MV-4-11 (cell line): ENCODE measurements at regions not wholly inside any gene's neighbourhood (a gene's known extent, or its start where the extent isn't known, plus 50 kb on each side); places are given as distances from the start of the nearest gene placed in this dataset.
A peak's percentile ranks its signal among the peaks of the same experiment; 100 is the strongest.

ENCODE experiments used
- DNase-seq: peaks from one replicate; lab custom pipeline; 2025; lab: John Stamatoyannopoulos, UW

GRCh38 chr17:77572065-77572601 lies 386.4 kb upstream of the TNRC6C start:
- DNase-seq, result no peak

- DNase-seq, result no peak
These were observed 385.7 kb upstream of the TNRC6C start for GRCh38 chr17:77572851-77573250.

- DNase-seq, result no peak
These were observed 381.0 kb upstream of the TNRC6C start for GRCh38 chr17:77577491-77577890.

- no peak for DNase-seq
These were observed 379.4 kb upstream of the TNRC6C start for GRCh38 chr17:77579131-77579530.

GRCh38 chr17:77579682-77580081 lies 378.8 kb upstream of the TNRC6C start:
- DNase-seq, result peak; percentile 94

- DNase-seq, result no peak
These were observed 377.8 kb upstream of the TNRC6C start for GRCh38 chr17:77580531-77581270.

GRCh38 chr17:77581480-77581879 lies 377.0 kb upstream of the TNRC6C start:
- DNase-seq, result peak; percentile 8

- DNase-seq, result no peak
These were observed 373.2 kb upstream of the TNRC6C start for GRCh38 chr17:77585142-77585860.

- no peak for DNase-seq
These were observed 367.4 kb upstream of the TNRC6C start for GRCh38 chr17:77590951-77591735.

GRCh38 chr17:77592106-77592865 lies 366.2 kb upstream of the TNRC6C start:
- no peak for DNase-seq

GRCh38 chr17:77593081-77593480 lies 365.4 kb upstream of the TNRC6C start:
- no peak for DNase-seq

GRCh38 chr17:77594416-77595209 lies 363.9 kb upstream of the TNRC6C start:
- DNase-seq, result no peak

GRCh38 chr17:77596491-77597417 lies 361.7 kb upstream of the TNRC6C start:
- DNase-seq, result no peak

- no peak for DNase-seq
These were observed 360.9 kb upstream of the TNRC6C start for GRCh38 chr17:77597418-77598240.

GRCh38 chr17:77598241-77598620 lies 360.3 kb upstream of the TNRC6C start:
- no peak for DNase-seq

- no peak for DNase-seq
These were observed 358.8 kb upstream of the TNRC6C start for GRCh38 chr17:77599699-77600098.

- no peak for DNase-seq
These were observed 358.2 kb upstream of the TNRC6C start for GRCh38 chr17:77600346-77600745.

- DNase-seq, result no peak
These were observed 357.2 kb upstream of the TNRC6C start for GRCh38 chr17:77601054-77601979.
